GM23338 (cell line): ENCODE measurements at regions not wholly inside any gene's neighbourhood (a gene's known extent, or its start where the extent isn't known, plus 50 kb on each side); places are given as distances from the start of the nearest gene placed in this dataset.

Experiments
- ATAC-seq: fragments of 200-7000 bp; cut with Tn5 transposase; 3 replicates; pipeline ENCODE4 v1.9.1; 2020
- DNase-seq: peaks from one replicate; pipeline ENCODE4 v3.0.0-alpha.2; 2015; ENCODE audit warnings: low spot score
- H2AFZ ChIP-seq: fragments of 200-600 bp; sonication (generic); 2 replicates; pipeline ENCODE4 v1.8.0; 2016; ENCODE audit warnings: antibody characterized with exemption, mild to moderate bottlenecking, moderate library complexity
- H3F3A ChIP-seq: fragments of 200-600 bp; sonication (generic); replicated peaks from 2 replicates; pipeline ENCODE4 v1.8.0; 2017; ENCODE audit warnings: antibody characterized with exemption, mixed run types, low read depth
- H3K27ac ChIP-seq: fragments of 200-600 bp; sonication (generic); 2 replicates; pipeline ENCODE4 v1.6.1; 2016; ENCODE audit warnings: low read depth
- H3K27me3 ChIP-seq: fragments of 200-600 bp; sonication (generic); 2 replicates; pipeline ENCODE4 v1.8.0; 2016; ENCODE audit warnings: mild to moderate bottlenecking, mixed run types, moderate library complexity; ENCODE audit not compliant: insufficient read depth
- H3K36me3 ChIP-seq: fragments of 200-600 bp; sonication (generic); 2 replicates; pipeline ENCODE4 v1.8.0; 2016; ENCODE audit warnings: mild to moderate bottlenecking; ENCODE audit not compliant: insufficient read depth
- H3K4me1 ChIP-seq: fragments of 200-600 bp; sonication (generic); 2 replicates; pipeline ENCODE4 v1.8.0; 2016; ENCODE audit warnings: mild to moderate bottlenecking, moderate library complexity; ENCODE audit not compliant: insufficient read depth
- H3K4me2 ChIP-seq: fragments of 200-600 bp; sonication (generic); 2 replicates; pipeline ENCODE4 v1.7.1; 2017; ENCODE audit warnings: mixed run types
- H3K4me3 ChIP-seq: fragments of 200-600 bp; sonication (generic); 2 replicates; pipeline ENCODE4 v1.6.1; 2016; ENCODE audit warnings: mixed run types
- H3K79me2 ChIP-seq: fragments of 200-600 bp; sonication (generic); replicated peaks from 2 replicates; pipeline ENCODE4 v1.8.0; 2017; ENCODE audit warnings: mild to moderate bottlenecking; ENCODE audit not compliant: insufficient read depth
- H3K9me2 ChIP-seq: fragments of 200-600 bp; sonication (generic); 2 replicates; pipeline ENCODE4 v1.8.0; 2017; ENCODE audit not compliant: insufficient read depth
- H4K20me1 ChIP-seq: fragments of 200-600 bp; sonication (generic); replicated peaks from 2 replicates; pipeline ENCODE4 v1.8.0; 2017; ENCODE audit warnings: mild to moderate bottlenecking; ENCODE audit not compliant: insufficient read depth
- H3K27ac Mint-ChIP-seq: 2 replicates; pipeline ENCODE4 v1.8.0; 2020; ENCODE audit warnings: inconsistent platforms, mild to moderate bottlenecking, moderate library complexity, mixed read lengths
- H3K27me3 Mint-ChIP-seq: 3 replicates; pipeline ENCODE4 v1.8.0; 2022; ENCODE audit warnings: low read depth, mild to moderate bottlenecking, moderate library complexity, mixed read lengths, inconsistent platforms; ENCODE audit not compliant: insufficient read depth, poor library complexity
- H3K36me3 Mint-ChIP-seq: 3 replicates; pipeline ENCODE4 v1.8.0; 2021; ENCODE audit warnings: low read depth, mild to moderate bottlenecking, inconsistent platforms, moderate library complexity, mixed read lengths
- H3K4me1 Mint-ChIP-seq: 3 replicates; pipeline ENCODE4 v1.8.0; 2020; ENCODE audit warnings: mild to moderate bottlenecking, inconsistent platforms, mixed read lengths
- H3K4me3 Mint-ChIP-seq: 3 replicates; pipeline ENCODE4 v1.8.0; 2021; ENCODE audit warnings: moderate library complexity, mild to moderate bottlenecking, inconsistent platforms, mixed read lengths
- H3K9me3 Mint-ChIP-seq: 3 replicates; pipeline ENCODE4 v1.8.0; 2020; ENCODE audit warnings: moderate library complexity, mild to moderate bottlenecking, inconsistent platforms, mixed read lengths
- JUNB ChIP-seq: IDR thresholded peaks from one replicate; pipeline ENCODE4 v1.6.1; 2016; ENCODE audit warnings: antibody characterized with exemption; ENCODE audit not compliant: unreplicated experiment
- NANOG ChIP-seq: IDR thresholded peaks from 2 replicates; pipeline ENCODE4 v1.6.1; 2016; ENCODE audit warnings: antibody characterized with exemption, borderline replicate concordance
- POLR2AphosphoS5 ChIP-seq: IDR thresholded peaks from 2 replicates; pipeline ENCODE4 v1.6.1; 2016; ENCODE audit warnings: antibody characterized with exemption, low read depth
- STAT1 ChIP-seq: IDR thresholded peaks from one replicate; pipeline ENCODE4 v1.6.1; 2016; ENCODE audit warnings: antibody characterized with exemption; ENCODE audit not compliant: unreplicated experiment
- ZNF114 ChIP-seq: fragments of 250-450 bp; sonication (Bioruptor Pico); IDR thresholded peaks from 2 replicates; pipeline ENCODE4 v1.5.0; 2020; ENCODE audit warnings: mild to moderate bottlenecking, moderate library complexity
- ZNF331 ChIP-seq: fragments of 250-450 bp; sonication (Bioruptor Pico); IDR thresholded peaks from 2 replicates; pipeline ENCODE4 v1.5.0; 2020; ENCODE audit warnings: low read depth, mild to moderate bottlenecking, moderate library complexity
- TF ChIP-seq, protein P1 (sequence below): fragments of 250-450 bp; sonication (Bioruptor Pico); IDR thresholded peaks from 2 replicates; pipeline ENCODE4 v1.5.0; 2020; ENCODE audit warnings: mild to moderate bottlenecking, moderate library complexity
- TF ChIP-seq, protein P2 (sequence below): IDR thresholded peaks from 2 replicates; pipeline ENCODE4 v1.6.1; 2016; ENCODE audit warnings: antibody characterized with exemption

- TF ChIP-seq, protein P1, sequence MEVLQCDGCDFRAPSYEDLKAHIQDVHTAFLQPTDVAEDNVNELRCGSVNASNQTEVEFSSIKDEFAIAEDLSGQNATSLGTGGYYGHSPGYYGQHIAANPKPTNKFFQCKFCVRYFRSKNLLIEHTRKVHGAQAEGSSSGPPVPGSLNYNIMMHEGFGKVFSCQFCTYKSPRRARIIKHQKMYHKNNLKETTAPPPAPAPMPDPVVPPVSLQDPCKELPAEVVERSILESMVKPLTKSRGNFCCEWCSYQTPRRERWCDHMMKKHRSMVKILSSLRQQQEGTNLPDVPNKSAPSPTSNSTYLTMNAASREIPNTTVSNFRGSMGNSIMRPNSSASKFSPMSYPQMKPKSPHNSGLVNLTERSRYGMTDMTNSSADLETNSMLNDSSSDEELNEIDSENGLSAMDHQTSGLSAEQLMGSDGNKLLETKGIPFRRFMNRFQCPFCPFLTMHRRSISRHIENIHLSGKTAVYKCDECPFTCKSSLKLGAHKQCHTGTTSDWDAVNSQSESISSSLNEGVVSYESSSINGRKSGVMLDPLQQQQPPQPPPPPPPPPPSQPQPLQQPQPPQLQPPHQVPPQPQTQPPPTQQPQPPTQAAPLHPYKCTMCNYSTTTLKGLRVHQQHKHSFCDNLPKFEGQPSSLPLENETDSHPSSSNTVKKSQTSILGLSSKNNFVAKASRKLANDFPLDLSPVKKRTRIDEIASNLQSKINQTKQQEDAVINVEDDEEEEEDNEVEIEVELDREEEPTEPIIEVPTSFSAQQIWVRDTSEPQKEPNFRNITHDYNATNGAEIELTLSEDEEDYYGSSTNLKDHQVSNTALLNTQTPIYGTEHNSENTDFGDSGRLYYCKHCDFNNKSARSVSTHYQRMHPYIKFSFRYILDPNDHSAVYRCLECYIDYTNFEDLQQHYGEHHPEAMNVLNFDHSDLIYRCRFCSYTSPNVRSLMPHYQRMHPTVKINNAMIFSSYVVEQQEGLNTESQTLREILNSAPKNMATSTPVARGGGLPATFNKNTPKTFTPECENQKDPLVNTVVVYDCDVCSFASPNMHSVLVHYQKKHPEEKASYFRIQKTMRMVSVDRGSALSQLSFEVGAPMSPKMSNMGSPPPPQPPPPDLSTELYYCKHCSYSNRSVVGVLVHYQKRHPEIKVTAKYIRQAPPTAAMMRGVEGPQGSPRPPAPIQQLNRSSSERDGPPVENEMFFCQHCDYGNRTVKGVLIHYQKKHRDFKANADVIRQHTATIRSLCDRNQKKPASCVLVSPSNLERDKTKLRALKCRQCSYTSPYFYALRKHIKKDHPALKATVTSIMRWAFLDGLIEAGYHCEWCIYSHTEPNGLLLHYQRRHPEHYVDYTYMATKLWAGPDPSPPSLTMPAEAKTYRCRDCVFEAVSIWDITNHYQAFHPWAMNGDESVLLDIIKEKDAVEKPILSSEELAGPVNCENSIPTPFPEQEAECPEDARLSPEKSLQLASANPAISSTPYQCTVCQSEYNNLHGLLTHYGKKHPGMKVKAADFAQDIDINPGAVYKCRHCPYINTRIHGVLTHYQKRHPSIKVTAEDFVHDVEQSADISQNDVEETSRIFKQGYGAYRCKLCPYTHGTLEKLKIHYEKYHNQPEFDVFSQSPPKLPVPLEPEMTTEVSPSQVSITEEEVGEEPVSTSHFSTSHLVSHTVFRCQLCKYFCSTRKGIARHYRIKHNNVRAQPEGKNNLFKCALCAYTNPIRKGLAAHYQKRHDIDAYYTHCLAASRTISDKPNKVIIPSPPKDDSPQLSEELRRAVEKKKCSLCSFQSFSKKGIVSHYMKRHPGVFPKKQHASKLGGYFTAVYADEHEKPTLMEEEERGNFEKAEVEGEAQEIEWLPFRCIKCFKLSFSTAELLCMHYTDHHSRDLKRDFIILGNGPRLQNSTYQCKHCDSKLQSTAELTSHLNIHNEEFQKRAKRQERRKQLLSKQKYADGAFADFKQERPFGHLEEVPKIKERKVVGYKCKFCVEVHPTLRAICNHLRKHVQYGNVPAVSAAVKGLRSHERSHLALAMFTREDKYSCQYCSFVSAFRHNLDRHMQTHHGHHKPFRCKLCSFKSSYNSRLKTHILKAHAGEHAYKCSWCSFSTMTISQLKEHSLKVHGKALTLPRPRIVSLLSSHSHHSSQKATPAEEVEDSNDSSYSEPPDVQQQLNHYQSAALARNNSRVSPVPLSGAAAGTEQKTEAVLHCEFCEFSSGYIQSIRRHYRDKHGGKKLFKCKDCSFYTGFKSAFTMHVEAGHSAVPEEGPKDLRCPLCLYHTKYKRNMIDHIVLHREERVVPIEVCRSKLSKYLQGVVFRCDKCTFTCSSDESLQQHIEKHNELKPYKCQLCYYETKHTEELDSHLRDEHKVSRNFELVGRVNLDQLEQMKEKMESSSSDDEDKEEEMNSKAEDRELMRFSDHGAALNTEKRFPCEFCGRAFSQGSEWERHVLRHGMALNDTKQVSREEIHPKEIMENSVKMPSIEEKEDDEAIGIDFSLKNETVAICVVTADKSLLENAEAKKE (CRISPR knock-in tag), result no peak
- TF ChIP-seq POLR2AphosphoS5 (no peak), STAT1 (no peak), NANOG (no peak), JUNB (no peak), ZNF114 (CRISPR knock-in tag) (no peak)
- TF ChIP-seq, protein P2, sequence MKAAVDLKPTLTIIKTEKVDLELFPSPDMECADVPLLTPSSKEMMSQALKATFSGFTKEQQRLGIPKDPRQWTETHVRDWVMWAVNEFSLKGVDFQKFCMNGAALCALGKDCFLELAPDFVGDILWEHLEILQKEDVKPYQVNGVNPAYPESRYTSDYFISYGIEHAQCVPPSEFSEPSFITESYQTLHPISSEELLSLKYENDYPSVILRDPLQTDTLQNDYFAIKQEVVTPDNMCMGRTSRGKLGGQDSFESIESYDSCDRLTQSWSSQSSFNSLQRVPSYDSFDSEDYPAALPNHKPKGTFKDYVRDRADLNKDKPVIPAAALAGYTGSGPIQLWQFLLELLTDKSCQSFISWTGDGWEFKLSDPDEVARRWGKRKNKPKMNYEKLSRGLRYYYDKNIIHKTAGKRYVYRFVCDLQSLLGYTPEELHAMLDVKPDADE, result no peak
Measured at GRCh38 chr16:50901062-50901461, 159.2 kb downstream of the CYLD start (continued).

- DNase-seq (no peak), ATAC-seq (no peak)
- Mint-ChIP-seq H3K27ac (no peak overlapping the region), H3K4me1 (no peaks in the 10 kb centered on the region), H3K4me3 (no peak overlapping the region), H3K27me3 (no peaks in the 10 kb centered on the region), H3K9me3 (peaks cover 4% of the 10 kb centered on the region; the same call in 1 of the 3 replicates), H3K36me3 (no peaks in the 10 kb centered on the region)
- Histone ChIP-seq H3K36me3 (no peaks in the 10 kb centered on the region), H3K4me2 (no peak overlapping the region), H3K4me3 (no peak overlapping the region), H3K27ac (no peak overlapping the region), H3K27me3 (no peaks in the 10 kb centered on the region), H2AFZ (no peak overlapping the region), H4K20me1 (no peaks in the 10 kb centered on the region), H3K4me1 (no peaks in the 10 kb centered on the region), H3K9me2 (0 out of 2 replicates have a peak, but pooled peaks cover 11% of the 10 kb centered on the region), H3K79me2 (no peaks in the 10 kb centered on the region), H3F3A (no peaks in the 10 kb centered on the region)
- TF ChIP-seq ZNF331 (CRISPR knock-in tag), result no peak
- TF ChIP-seq, protein P1 (CRISPR knock-in tag), result no peak
- TF ChIP-seq, protein P2, result no peak
Measured at GRCh38 chr16:50900391-50900942, 158.6 kb downstream of the CYLD start.
